ENCODE measurements at regions not wholly inside any gene's neighbourhood (a gene's known extent, or its start where the extent isn't known, plus 50 kb on each side); places are given as distances from the start of the nearest gene placed in this dataset.

DNA sequence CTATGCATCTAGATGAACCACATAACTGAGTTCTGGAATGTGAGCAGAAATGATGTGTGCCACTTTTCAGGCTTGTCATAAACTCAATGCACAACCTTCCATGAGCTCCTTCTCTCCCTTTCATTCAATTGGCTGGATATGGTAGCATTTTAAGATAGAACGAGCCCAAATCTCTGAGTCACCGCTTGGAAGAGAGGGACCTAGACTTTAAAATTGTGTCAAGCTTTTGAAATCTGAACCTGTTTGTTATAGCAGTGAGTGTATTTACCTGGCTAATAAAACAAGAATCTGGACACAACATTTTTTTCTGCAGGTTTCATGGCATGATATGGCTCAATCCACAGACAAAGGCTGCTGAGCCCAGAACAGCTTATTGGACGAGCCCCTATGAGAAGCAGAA lies 297.8 kb upstream of the SPRED2 start:
- Histone ChIP-seq H2AFZ (ENCODE audit: insufficient read depth, low read depth, low read length, poor library complexity, severe bottlenecking) (no peak overlapping the region), H3K36me3 (replicated peaks in 1 of 2; ENCODE audit: control extremely low read depth in 1 of 2, control insufficient read depth in 1 of 2, extremely low read depth in 1 of 2, insufficient read depth in 2 of 2, low read length in 1 of 2) (no peaks in the 10 kb centered on the region), H3K79me2 (ENCODE audit: control insufficient read depth, insufficient read depth, low read length) (no peaks in the 10 kb centered on the region), H4K20me1 (ENCODE audit: control insufficient read depth, insufficient read depth, low read length, poor library complexity, severe bottlenecking) (no peaks in the 10 kb centered on the region), H3K9me3 (ENCODE audit: control extremely low read depth in 1 of 3, control insufficient read depth in 2 of 3, insufficient read depth in 1 of 3, low read length in 2 of 3) (peaks cover 0 to 3% (median 0%) of the 10 kb centered on the region in 3 donors), H3K4me3 (ENCODE audit: control extremely low read depth in 1 of 5, extremely low read depth in 1 of 5, insufficient read depth in 1 of 5, low read depth in 2 of 5, low read length in 4 of 5) (no peak overlapping the region), H3K4me2 (replicated peaks; ENCODE audit: low read depth, low read length, poor library complexity, severe bottlenecking) (no peak overlapping the region), H3K9ac (ENCODE audit: low read length) (no peak overlapping the region), H3K4me1 (ENCODE audit: control insufficient read depth in 2 of 2, insufficient read depth in 2 of 2, low read length in 2 of 2) (no peaks in the 10 kb centered on the region), H3K27ac (ENCODE audit: low read length in 2 of 2) (no peak overlapping the region), H3K27me3 (replicated peaks in 1 of 4; ENCODE audit: control extremely low read depth in 1 of 4, control insufficient read depth in 3 of 4, insufficient read depth in 4 of 4, low read length in 3 of 4) (no peaks in the 10 kb centered on the region)
- ATAC-seq (ENCODE audit: low read depth) (no peak), DNase-seq (no peak)
- ChIA-PET CTCF (no interaction called here), POLR2A (no interaction called here)
- no peaks in the 10 kb centered on the region for H3K4me1 Mint-ChIP-seq
- TF ChIP-seq EZH2 (IDR thresholded peaks at IDR 0.05; ENCODE audit: borderline replicate concordance, insufficient read depth, low read depth, low read length, poor library complexity, severe bottlenecking), result no peak
- no peak overlapping the region for H3K4me3 Mint-ChIP-seq
- intact Hi-C loops (cut with micrococcal nuclease), result no loop called here
- H3K9me3 Mint-ChIP-seq (ENCODE audit: insufficient read depth), result peaks cover 3% of the 10 kb centered on the region
- 50% methylated on average over 1 of the region's 3 CpGs for WGBS (ENCODE audit: insufficient coverage)
- no peak overlapping the region for H3K27ac Mint-ChIP-seq
- peaks cover 16% of the 10 kb centered on the region for H3K27me3 Mint-ChIP-seq

GRCh38 chr2:65729246-65729645 lies 296.8 kb upstream of the SPRED2 start:
- Mint-ChIP-seq H3K27ac (no peak overlapping the region), H3K4me1 (no peaks in the 10 kb centered on the region), H3K9me3 (ENCODE audit: insufficient read depth) (peaks cover 3% of the 10 kb centered on the region), H3K27me3 (peaks cover 10% of the 10 kb centered on the region), H3K4me3 (no peak overlapping the region)
- peaks cover 0 to 3% (median 0%) of the 10 kb centered on the region in 3 donors for H3K9me3 ChIP-seq (ENCODE audit: control extremely low read depth in 1 of 3, control insufficient read depth in 2 of 3, insufficient read depth in 1 of 3, low read length in 2 of 3)
- H3K9ac ChIP-seq (ENCODE audit: low read length), result no peak overlapping the region
- H3K36me3 ChIP-seq (replicated peaks in 1 of 2; ENCODE audit: control extremely low read depth in 1 of 2, control insufficient read depth in 1 of 2, extremely low read depth in 1 of 2, insufficient read depth in 2 of 2, low read length in 1 of 2), result no peaks in the 10 kb centered on the region
- no peaks in the 10 kb centered on the region for H3K79me2 ChIP-seq (ENCODE audit: control insufficient read depth, insufficient read depth, low read length)
- H3K4me1 ChIP-seq (ENCODE audit: control insufficient read depth in 2 of 2, insufficient read depth in 2 of 2, low read length in 2 of 2), result no peaks in the 10 kb centered on the region
- ChIA-PET CTCF (no interaction called here), POLR2A (no interaction called here)
- H3K27me3 ChIP-seq (replicated peaks in 1 of 4; ENCODE audit: control extremely low read depth in 1 of 4, control insufficient read depth in 3 of 4, insufficient read depth in 4 of 4, low read length in 3 of 4), result no peaks in the 10 kb centered on the region
- 78% methylated on average over 3 of the region's 5 CpGs for WGBS (ENCODE audit: insufficient coverage)
- no peak for TF ChIP-seq CTCF (IDR thresholded peaks at IDR 0.05)
- TF ChIP-seq EZH2 (IDR thresholded peaks at IDR 0.05; ENCODE audit: borderline replicate concordance, insufficient read depth, low read depth, low read length, poor library complexity, severe bottlenecking), result no peak
- ATAC-seq (ENCODE audit: low read depth), result no peak
- H3K4me3 ChIP-seq (ENCODE audit: control extremely low read depth in 1 of 5, extremely low read depth in 1 of 5, insufficient read depth in 1 of 5, low read depth in 2 of 5, low read length in 4 of 5), result no peak overlapping the region
- H3K4me2 ChIP-seq (replicated peaks; ENCODE audit: low read depth, low read length, poor library complexity, severe bottlenecking), result no peak overlapping the region
- no peak for DNase-seq
- no peaks in the 10 kb centered on the region for H4K20me1 ChIP-seq (ENCODE audit: control insufficient read depth, insufficient read depth, low read length, poor library complexity, severe bottlenecking)
- no peak overlapping the region for H2AFZ ChIP-seq (ENCODE audit: insufficient read depth, low read depth, low read length, poor library complexity, severe bottlenecking)
- no peak overlapping the region for H3K27ac ChIP-seq (ENCODE audit: low read length in 2 of 2)
- intact Hi-C loops (cut with micrococcal nuclease), result no loop called here

All from B cell (primary cell).